Stomach (tissue), 8 donors: ENCODE measurements at regions not wholly inside any gene's neighbourhood (a gene's known extent, or its start where the extent isn't known, plus 50 kb on each side); places are given as distances from the start of the nearest gene placed in this dataset.

ENCODE experiments used
- DNase-seq, 2 donors: peaks; one replicate each; pipeline versions ENCODE4 v3.0.0 to v3.0.0-alpha.2; 2013 to 2019
- H3K27ac ChIP-seq, 5 donors: fragments of 200-600 bp in 4 of 5; sonication (generic) in 4 of 5; one replicate each; pipeline ENCODE4 v1.5.1; 2013 to 2019; ENCODE audit warnings: mild to moderate bottlenecking in 1 of 5, moderate library complexity in 1 of 5
- H3K27me3 ChIP-seq, 3 donors: fragments of 200-600 bp; sonication (generic); one replicate each; pipeline ENCODE4 v1.5.1; 2017 to 2019; ENCODE audit warnings: mixed run types in 1 of 3
- H3K36me3 ChIP-seq, 4 donors: fragments of 200-600 bp; sonication (generic); 1 replicate in 3 of 4; 2 replicates in 1 of 4; pipeline ENCODE4 v1.5.1; 2016 to 2019
- H3K4me1 ChIP-seq, 4 donors: fragments of 200-600 bp; sonication (generic); one replicate each; pipeline ENCODE4 v1.5.1; 2016 to 2019
- H3K4me3 ChIP-seq, 4 donors: fragments of 200-600 bp; sonication (generic) in 3 of 4; one replicate each; pipeline ENCODE4 v1.5.1; 2016 to 2019; ENCODE audit warnings: mild to moderate bottlenecking in 1 of 4
- H3K9me3 ChIP-seq, 4 donors: fragments of 200-600 bp; sonication (generic); one replicate each; pipeline ENCODE4 v1.5.1; 2016 to 2019
- EP300 ChIP-seq: sonication (generic); formaldehyde crosslinking; IDR thresholded peaks from one replicate; pipeline ENCODE4 v1.6.1; 2017; ENCODE audit warnings: antibody characterized with exemption
- POLR2A ChIP-seq, 4 donors: fragments of 450-650 bp; IDR thresholded peaks; one replicate each; pipeline ENCODE4 v1.6.1; 2016; ENCODE audit warnings: antibody characterized with exemption in 4 of 4, control low read depth in 2 of 4, mild to moderate bottlenecking in 1 of 4, moderate library complexity in 1 of 4
- POLR2AphosphoS5 ChIP-seq, 3 donors: sonication (generic); formaldehyde crosslinking; IDR thresholded peaks; one replicate each; pipeline ENCODE4 v1.6.1; 2016; ENCODE audit warnings: antibody characterized with exemption in 3 of 3
- WGBS, 5 donors: extraction: QIAGEN DNeasy Blood & Tissue Kit in 3 of 5; methylation state at CpG; one replicate each; pipeline versions ENCODE4 v1.1.5 to v1.1.7; 2013 to 2018; 5-methylcytosine and 5-hydroxymethylcytosine counted together
- intact Hi-C: fragments of 100-400 bp; cut with DNase I; formaldehyde crosslinking; loops from one replicate; pipeline ENCODE4 v1.15.1; 2023; ENCODE audit warnings: low total_unique reads
- TF ChIP-seq, protein P1 (sequence below), 7 experiments: fragments of 450-650 bp in 4 of 7; fragments of 200-600 bp in 3 of 7; sonication (generic) in 3 of 7; IDR thresholded peaks; one replicate each; pipeline ENCODE4 v1.5.1; 2016 to 2019; ENCODE audit warnings: antibody characterized with exemption in 7 of 7, control low read depth in 2 of 7, mild to moderate bottlenecking in 1 of 7
- donor health status: healthy with polysubstance abuse.
- donor health status: Bipolar disorder and iron deficiency.
- donor health status: healthy.

- H3K4me3 ChIP-seq = no peak overlapping the region
- H3K27me3 ChIP-seq = no peaks in the 10 kb centered on the region
- DNase-seq = peak in 1 of 2 donors; percentile 3
- H3K27ac ChIP-seq = no peak overlapping the region
- peaks cover 0 to 6% (median 0%) of the 10 kb centered on the region in 4 donors for H3K4me1 ChIP-seq
- intact Hi-C loops = no loop called here
- H3K9me3 ChIP-seq = no peaks in the 10 kb centered on the region
- WGBS, 5 donors = 71 to 85% (median 81%) methylated on average over 4 of the region's 4 CpGs
- TF ChIP-seq POLR2A (IDR thresholded peaks at IDR 0.05) (no peak), POLR2AphosphoS5 (IDR thresholded peaks at IDR 0.05) (no peak), EP300 (no peak)
- TF ChIP-seq, protein P1, sequence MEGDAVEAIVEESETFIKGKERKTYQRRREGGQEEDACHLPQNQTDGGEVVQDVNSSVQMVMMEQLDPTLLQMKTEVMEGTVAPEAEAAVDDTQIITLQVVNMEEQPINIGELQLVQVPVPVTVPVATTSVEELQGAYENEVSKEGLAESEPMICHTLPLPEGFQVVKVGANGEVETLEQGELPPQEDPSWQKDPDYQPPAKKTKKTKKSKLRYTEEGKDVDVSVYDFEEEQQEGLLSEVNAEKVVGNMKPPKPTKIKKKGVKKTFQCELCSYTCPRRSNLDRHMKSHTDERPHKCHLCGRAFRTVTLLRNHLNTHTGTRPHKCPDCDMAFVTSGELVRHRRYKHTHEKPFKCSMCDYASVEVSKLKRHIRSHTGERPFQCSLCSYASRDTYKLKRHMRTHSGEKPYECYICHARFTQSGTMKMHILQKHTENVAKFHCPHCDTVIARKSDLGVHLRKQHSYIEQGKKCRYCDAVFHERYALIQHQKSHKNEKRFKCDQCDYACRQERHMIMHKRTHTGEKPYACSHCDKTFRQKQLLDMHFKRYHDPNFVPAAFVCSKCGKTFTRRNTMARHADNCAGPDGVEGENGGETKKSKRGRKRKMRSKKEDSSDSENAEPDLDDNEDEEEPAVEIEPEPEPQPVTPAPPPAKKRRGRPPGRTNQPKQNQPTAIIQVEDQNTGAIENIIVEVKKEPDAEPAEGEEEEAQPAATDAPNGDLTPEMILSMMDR (IDR thresholded peaks at IDR 0.05) = no peak
- H3K36me3 ChIP-seq = no peaks in the 10 kb centered on the region
Measured at GRCh38 chr16:72565106-72565505, 393.2 kb upstream of the PMFBP1 start.

- 21 to 38% (median 27%) methylated on average over 2 of the region's 2 CpGs for WGBS, 5 donors
- H3K4me3 ChIP-seq = no peak overlapping the region
- intact Hi-C loops = no loop called here
- no peak overlapping the region for H3K27ac ChIP-seq
- no peaks in the 10 kb centered on the region for H3K9me3 ChIP-seq
- H3K4me1 ChIP-seq = peaks cover 0 to 6% (median 0%) of the 10 kb centered on the region in 4 donors
- no peaks in the 10 kb centered on the region for H3K27me3 ChIP-seq
- no peaks in the 10 kb centered on the region for H3K36me3 ChIP-seq
- peak in 1 of 2 donors; percentile 20 for DNase-seq
- TF ChIP-seq POLR2A (IDR thresholded peaks at IDR 0.05) (no peak), POLR2AphosphoS5 (IDR thresholded peaks at IDR 0.05) (no peak), EP300 (no peak)
- TF ChIP-seq, protein P1 (IDR thresholded peaks at IDR 0.05) = no peak
Measured at GRCh38 chr16:72560617-72561016, 388.7 kb upstream of the PMFBP1 start.

- no peaks in the 10 kb centered on the region for H3K36me3 ChIP-seq
- no peak overlapping the region for H3K27ac ChIP-seq
- intact Hi-C loops = no loop called here
- TF ChIP-seq POLR2A (IDR thresholded peaks at IDR 0.05) (no peak), EP300 (no peak), POLR2AphosphoS5 (IDR thresholded peaks at IDR 0.05) (no peak)
- TF ChIP-seq, protein P1 (IDR thresholded peaks at IDR 0.05) = no peak
- H3K4me1 ChIP-seq = peaks cover 0 to 6% (median 0%) of the 10 kb centered on the region in 4 donors
- no peak overlapping the region for H3K4me3 ChIP-seq
- H3K27me3 ChIP-seq = no peaks in the 10 kb centered on the region
- no peak for DNase-seq
- WGBS, 5 donors = 76 to 89% (median 80%) methylated on average over 5 of the region's 5 CpGs
- no peaks in the 10 kb centered on the region for H3K9me3 ChIP-seq
Measured at GRCh38 chr16:72558501-72558900, 386.5 kb upstream of the PMFBP1 start.

GRCh38 chr16:72554935-72555334 is 383.0 kb upstream of the PMFBP1 start:
- Histone ChIP-seq H3K9me3 (no peaks in the 10 kb centered on the region), H3K27ac (no peak overlapping the region), H3K4me3 (no peak overlapping the region), H3K36me3 (no peaks in the 10 kb centered on the region), H3K4me1 (no peaks in the 10 kb centered on the region), H3K27me3 (no peaks in the 10 kb centered on the region)
- intact Hi-C loops = no loop called here
- TF ChIP-seq POLR2A (IDR thresholded peaks at IDR 0.05) (no peak), EP300 (no peak), POLR2AphosphoS5 (IDR thresholded peaks at IDR 0.05) (no peak)
- TF ChIP-seq, protein P1 (IDR thresholded peaks at IDR 0.05) = no peak
- WGBS, 5 donors = 91 to 99% (median 95%) methylated on average over 6 of the region's 6 CpGs
- no peak for DNase-seq
